NCI-H2227 treated with DMSO at 0.1 percent for 48 hours (cell line): ENCODE measurements at regions not wholly inside any gene's neighbourhood (a gene's known extent, or its start where the extent isn't known, plus 50 kb on each side); places are given as distances from the start of the nearest gene placed in this dataset.
"Not testable (repeated sequence)": the region's sequence is repeated elsewhere in the genome, so short reads cannot be mapped to it uniquely, and the experiment has no call there.

Experiments used
- DNase-seq: peaks from one replicate; lab custom pipeline; 2025; lab: John Stamatoyannopoulos, UW

- no peak for DNase-seq
Measured at GRCh38 chr9:82895822-82896110, 167.2 kb downstream of the RASEF start.

DNA sequence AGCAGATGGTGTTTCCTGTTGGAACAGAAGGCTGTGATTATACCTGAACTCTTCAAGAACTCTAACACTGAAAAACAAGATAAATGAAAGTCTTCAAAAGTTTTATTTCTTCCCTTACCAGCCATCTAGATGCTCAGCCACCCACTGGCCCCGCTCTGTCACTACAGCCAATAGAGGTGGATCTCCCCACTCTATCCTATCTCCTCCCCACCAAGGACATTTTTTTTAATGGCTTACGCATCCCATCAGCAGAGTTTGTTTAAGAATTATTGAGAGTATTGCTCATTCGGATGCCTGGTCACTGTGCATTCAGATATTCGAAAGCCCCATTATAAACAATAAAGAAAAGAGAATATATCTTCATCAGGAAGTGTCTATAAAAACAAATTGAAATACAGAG, 159.4 kb downstream of the RASEF start:
- peak; percentile 48 for DNase-seq

- DNase-seq = no peak
Measured at GRCh38 chr9:82911996-82912395, 150.9 kb downstream of the RASEF start.

DNA sequence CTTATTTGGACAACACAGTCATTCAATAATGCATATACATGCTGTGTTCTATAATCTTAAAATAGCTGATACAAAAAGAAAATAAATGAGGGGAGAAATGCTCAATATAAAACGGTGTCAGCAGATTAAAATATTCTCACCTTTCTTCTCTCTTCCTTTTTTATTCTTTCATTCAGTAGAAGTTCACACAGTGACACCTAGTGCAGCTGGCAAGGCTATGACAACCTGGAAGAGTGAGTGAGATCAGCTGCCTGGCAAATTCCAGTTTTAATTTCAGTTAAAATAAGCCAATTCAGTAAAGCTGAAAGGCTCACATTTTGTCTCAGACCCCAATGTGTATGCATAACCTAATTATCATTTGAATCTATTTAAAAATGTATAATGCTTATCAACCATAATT, 150.3 kb downstream of the RASEF start:
- no peak for DNase-seq

DNA sequence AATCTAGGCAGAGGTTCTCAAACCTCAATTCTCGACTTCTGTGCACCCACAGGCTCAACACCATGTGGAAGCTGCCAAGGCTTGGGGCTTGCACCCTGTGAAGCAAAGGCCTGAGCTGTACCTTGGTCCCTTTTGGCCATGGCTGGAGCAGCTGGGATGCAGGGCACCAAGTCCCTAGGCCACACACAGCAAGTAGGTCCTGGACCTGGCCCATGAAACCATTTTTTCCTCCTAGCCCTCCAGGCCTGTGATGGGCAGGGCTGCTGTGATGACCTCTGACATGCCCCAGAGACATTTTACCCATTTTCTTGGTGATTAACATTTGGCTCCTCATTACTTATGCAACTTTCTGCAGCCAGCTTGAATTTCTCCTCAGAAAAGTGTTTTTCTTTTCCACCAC, 146.7 kb downstream of the RASEF start:
- DNase-seq = not testable (repeated sequence)

- no peak for DNase-seq
Measured at GRCh38 chr9:82920154-82920553, 142.8 kb downstream of the RASEF start.

DNA sequence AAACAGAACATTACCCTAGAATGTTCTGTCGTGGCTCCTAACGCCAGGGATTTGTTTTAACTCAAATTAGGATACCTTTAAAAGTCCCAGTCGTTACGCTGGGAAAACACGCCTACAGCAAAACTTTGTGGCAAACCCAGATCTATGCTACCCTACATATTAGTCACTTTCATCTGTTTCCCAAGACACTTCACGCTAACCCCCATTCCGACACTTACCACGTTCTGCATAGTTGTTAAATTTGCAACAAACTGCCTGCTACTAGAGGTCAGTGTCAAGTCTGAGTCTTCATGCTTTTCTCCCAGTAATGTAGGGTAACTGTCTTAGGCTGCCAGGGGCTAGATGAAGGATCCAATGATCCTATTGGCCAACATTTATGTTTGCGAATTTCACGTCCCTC, 140.3 kb downstream of the RASEF start:
- no peak for DNase-seq

- peak; percentile 33 for DNase-seq
Measured at GRCh38 chr9:82923092-82923911, 139.6 kb downstream of the RASEF start.

DNA sequence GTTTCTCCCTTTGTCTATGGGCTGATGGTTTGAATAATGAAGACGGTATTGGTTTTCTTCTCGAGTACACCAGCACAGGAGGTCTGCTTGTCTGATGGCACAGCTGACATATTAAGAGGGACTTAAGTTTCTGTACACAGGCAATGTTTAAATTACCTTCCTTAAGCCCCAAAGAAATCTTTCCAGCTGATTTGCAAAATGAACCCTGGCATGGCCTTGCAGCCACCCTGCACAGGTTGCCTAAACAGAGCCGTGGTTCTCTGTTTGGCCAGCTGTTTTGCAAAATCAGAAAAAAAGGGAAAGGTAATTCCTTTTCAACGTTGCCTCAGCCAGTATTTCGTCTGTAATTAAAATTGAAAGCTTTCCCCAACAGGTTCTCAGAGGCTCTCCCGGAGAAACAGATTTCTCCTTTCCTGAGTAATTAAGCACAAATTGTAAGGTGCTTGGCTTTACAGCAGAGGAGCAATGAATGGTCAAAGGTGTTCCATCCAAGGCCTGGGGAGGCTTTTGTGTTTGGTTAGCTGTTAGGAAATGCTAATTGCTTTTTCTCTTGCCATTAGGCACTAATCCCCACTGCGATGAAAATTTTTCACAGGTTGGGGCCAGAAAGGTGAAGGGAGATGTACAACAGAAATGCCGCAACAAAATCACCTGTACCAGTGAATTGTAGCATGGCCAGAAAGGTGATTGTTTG, 138.9 kb downstream of the RASEF start:
- DNase-seq = no peak
